Progenitor cell of endocrine pancreas (in vitro differentiated cells): ENCODE measurements at regions not wholly inside any gene's neighbourhood (a gene's known extent, or its start where the extent isn't known, plus 50 kb on each side); places are given as distances from the start of the nearest gene placed in this dataset.

Experiments
- DNase-seq: peaks from one replicate; pipeline ENCODE4 v3.0.0; 2021; ENCODE audit warnings: low spot score; ENCODE audit not compliant: unreplicated experiment
- H3K27ac Mint-ChIP-seq: 2 replicates; pipeline ENCODE4 v1.8.0; 2021; ENCODE audit warnings: mild to moderate bottlenecking, moderate library complexity, mixed read lengths
- H3K27me3 Mint-ChIP-seq: 2 replicates; pipeline ENCODE4 v1.8.0; 2021; ENCODE audit warnings: mixed read lengths
- H3K36me3 Mint-ChIP-seq: 2 replicates; pipeline ENCODE4 v1.8.0; 2022; ENCODE audit warnings: mixed read lengths; ENCODE audit not compliant: insufficient read depth
- H3K4me1 Mint-ChIP-seq: 2 replicates; pipeline ENCODE4 v1.8.0; 2021; ENCODE audit warnings: low read depth, mixed read lengths
- H3K4me3 Mint-ChIP-seq: 2 replicates; pipeline ENCODE4 v1.8.0; 2021; ENCODE audit warnings: low read depth, mild to moderate bottlenecking, moderate library complexity, mixed read lengths
- H3K9me3 Mint-ChIP-seq: 2 replicates; pipeline ENCODE4 v1.8.0; 2021; ENCODE audit warnings: low read depth, mixed read lengths
- CTCF ChIP-seq: fragments of 200-600 bp; sonication (generic); IDR thresholded peaks from one replicate; pipeline ENCODE4 v1.5.0; 2021; ENCODE audit warnings: antibody characterized with exemption, mild to moderate bottlenecking; ENCODE audit not compliant: unreplicated experiment

- Mint-ChIP-seq H3K4me1 (peaks cover 32% of the 10 kb centered on the region), H3K36me3 (peaks cover 4% of the 10 kb centered on the region), H3K4me3 (no peak overlapping the region), H3K27ac (no peak overlapping the region), H3K9me3 (no peaks in the 10 kb centered on the region), H3K27me3 (no peaks in the 10 kb centered on the region)
- TF ChIP-seq CTCF: no peak
- no peak for DNase-seq
Observed at GRCh38 chr17:72528683-72529082, 407.9 kb downstream of the SOX9 start.

GRCh38 chr17:72529386-72529785 lies 408.6 kb downstream of the SOX9 start:
- no peak overlapping the region for H3K27ac Mint-ChIP-seq
- H3K4me3 Mint-ChIP-seq: no peak overlapping the region
- H3K4me1 Mint-ChIP-seq: peaks cover 31% of the 10 kb centered on the region
- peaks cover 3% of the 10 kb centered on the region for H3K36me3 Mint-ChIP-seq
- H3K9me3 Mint-ChIP-seq: peaks cover under 1% of the 10 kb centered on the region
- no peak for TF ChIP-seq CTCF
- no peaks in the 10 kb centered on the region for H3K27me3 Mint-ChIP-seq
- no peak for DNase-seq

- H3K9me3 Mint-ChIP-seq: peaks cover 5% of the 10 kb centered on the region
- H3K27me3 Mint-ChIP-seq: no peaks in the 10 kb centered on the region
- no peak overlapping the region for H3K4me3 Mint-ChIP-seq
- H3K4me1 Mint-ChIP-seq: peaks cover 25% of the 10 kb centered on the region
- H3K36me3 Mint-ChIP-seq: peaks cover 7% of the 10 kb centered on the region
- no peak for TF ChIP-seq CTCF
- no peak overlapping the region for H3K27ac Mint-ChIP-seq
- DNase-seq: no peak
Observed at GRCh38 chr17:72530454-72530853, 409.6 kb downstream of the SOX9 start.

GRCh38 chr17:72531729-72532128 lies 410.9 kb downstream of the SOX9 start:
- no peak for DNase-seq
- peaks cover 5% of the 10 kb centered on the region for H3K9me3 Mint-ChIP-seq
- no peak overlapping the region for H3K4me3 Mint-ChIP-seq
- H3K4me1 Mint-ChIP-seq: peaks cover 18% of the 10 kb centered on the region
- H3K36me3 Mint-ChIP-seq: peaks cover 7% of the 10 kb centered on the region
- no peak overlapping the region for H3K27ac Mint-ChIP-seq
- no peaks in the 10 kb centered on the region for H3K27me3 Mint-ChIP-seq
- no peak for TF ChIP-seq CTCF

GRCh38 chr17:72534265-72534664 lies 413.4 kb downstream of the SOX9 start:
- peaks cover 5% of the 10 kb centered on the region for H3K9me3 Mint-ChIP-seq
- no peak overlapping the region for H3K27ac Mint-ChIP-seq
- H3K27me3 Mint-ChIP-seq: no peaks in the 10 kb centered on the region
- TF ChIP-seq CTCF: no peak
- H3K36me3 Mint-ChIP-seq: peaks cover 7% of the 10 kb centered on the region
- no peak overlapping the region for H3K4me3 Mint-ChIP-seq
- no peak for DNase-seq
- peaks cover 21% of the 10 kb centered on the region for H3K4me1 Mint-ChIP-seq

GRCh38 chr17:72534776-72535175 lies 414.0 kb downstream of the SOX9 start:
- Mint-ChIP-seq H3K27ac (no peak overlapping the region), H3K4me1 (peaks cover 21% of the 10 kb centered on the region), H3K9me3 (peaks cover 5% of the 10 kb centered on the region), H3K36me3 (peaks cover 7% of the 10 kb centered on the region), H3K27me3 (no peaks in the 10 kb centered on the region), H3K4me3 (no peak overlapping the region)
- TF ChIP-seq CTCF: no peak
- no peak for DNase-seq
